B cell (primary cell): ENCODE measurements at regions not wholly inside any gene's neighbourhood (a gene's known extent, or its start where the extent isn't known, plus 50 kb on each side); places are given as distances from the start of the nearest gene placed in this dataset.

Experiments
- ATAC-seq: fragments of 200-7000 bp; cut with Tn5 transposase; one replicate; pipeline ENCODE4 v1.10.0; 2021; ENCODE audit warnings: low read depth, mild to moderate bottlenecking, moderate number of reproducible peaks, moderate library complexity
- CTCF ChIA-PET: fragments of 350-600 bp; sonication (Branson Sonifier 250); formaldehyde crosslinking; loops from one replicate; lab custom pipeline; 2021; ENCODE audit warnings: antibody characterized with exemption, inconsistent platforms; lab: Charles Lee
- POLR2A ChIA-PET: fragments of 350-600 bp; sonication (Branson Sonifier 250); formaldehyde crosslinking; loops from one replicate; lab custom pipeline; 2021; ENCODE audit warnings: antibody characterized with exemption; lab: Charles Lee
- DNase-seq: peaks from one replicate; pipeline ENCODE4 v3.0.0; 2013
- H2AFZ ChIP-seq: 2 replicates; pipeline ENCODE4 v1.6.1; 2012; ENCODE audit warnings: mild to moderate bottlenecking, low read depth, low read length; ENCODE audit not compliant: insufficient read depth, poor library complexity, severe bottlenecking
- H3K27ac ChIP-seq, 2 donors: 1 replicate in 1 of 2; 2 replicates in 1 of 2; pipeline ENCODE4 v1.5.1; 2012 to 2013; ENCODE audit warnings: low read length in 2 of 2, mild to moderate bottlenecking in 2 of 2, moderate library complexity in 1 of 2
- H3K27me3 ChIP-seq, 4 experiments: fragments of 200-600 bp in 1 of 4; sonication (generic) in 1 of 4; replicated peaks in 1 of 4; 1 replicate in 2 of 4; 2 replicates in 2 of 4; pipeline versions ENCODE4 v1.6.1 to v1.7.0; 2013 to 2016; ENCODE audit warnings: low read length in 3 of 4, mild to moderate bottlenecking in 2 of 4, mixed read lengths in 1 of 4, moderate library complexity in 1 of 4; ENCODE audit not compliant: insufficient read depth in 4 of 4, control insufficient read depth in 3 of 4; ENCODE audit errors: control extremely low read depth in 1 of 4
- H3K36me3 ChIP-seq, 2 experiments: replicated peaks in 1 of 2; 1 replicate in 1 of 2; 2 replicates in 1 of 2; pipeline versions ENCODE4 v1.6.1 to v1.7.1; 2013; ENCODE audit warnings: low read length in 1 of 2; ENCODE audit not compliant: insufficient read depth in 2 of 2, control insufficient read depth in 1 of 2; ENCODE audit errors: control extremely low read depth in 1 of 2, extremely low read depth in 1 of 2
- H3K4me1 ChIP-seq, 2 donors: fragments of 200-600 bp in 1 of 2; sonication (generic) in 1 of 2; 1 replicate in 1 of 2; 2 replicates in 1 of 2; pipeline versions ENCODE4 v1.5.1 to v1.6.1; 2013 to 2017; ENCODE audit warnings: low read length in 2 of 2; ENCODE audit not compliant: control insufficient read depth in 2 of 2, insufficient read depth in 2 of 2
- H3K4me2 ChIP-seq: replicated peaks from 2 replicates; pipeline ENCODE3; 2012; ENCODE audit warnings: mild to moderate bottlenecking, low read depth, low read length; ENCODE audit not compliant: poor library complexity, severe bottlenecking
- H3K4me3 ChIP-seq, 5 experiments: fragments of 200-600 bp in 1 of 5; sonication (generic) in 1 of 5; 1 replicate in 3 of 5; 2 replicates in 2 of 5; pipeline versions ENCODE4 v1.5.1 to v1.7.0; 2011 to 2016; ENCODE audit warnings: low read length in 4 of 5, mild to moderate bottlenecking in 4 of 5, low read depth in 2 of 5, control low read depth in 1 of 5, moderate library complexity in 1 of 5; ENCODE audit not compliant: insufficient read depth in 1 of 5; ENCODE audit errors: control extremely low read depth in 1 of 5, extremely low read depth in 1 of 5
- H3K79me2 ChIP-seq: fragments of 200-600 bp; sonication (generic); one replicate; pipeline ENCODE4 v1.6.0; 2016; ENCODE audit warnings: low read length; ENCODE audit not compliant: control insufficient read depth, insufficient read depth
- H3K9ac ChIP-seq: fragments of 200-600 bp; sonication (generic); 2 replicates; pipeline ENCODE4 v1.6.1; 2017; ENCODE audit warnings: mild to moderate bottlenecking, low read length, moderate library complexity
- H3K9me3 ChIP-seq, 3 donors: one replicate each; pipeline versions ENCODE4 v1.6.1 to v1.7.1; 2013; ENCODE audit warnings: low read length in 2 of 3; ENCODE audit not compliant: control insufficient read depth in 2 of 3, insufficient read depth in 1 of 3; ENCODE audit errors: control extremely low read depth in 1 of 3
- H4K20me1 ChIP-seq: 2 replicates; pipeline ENCODE4 v1.6.0; 2012; ENCODE audit warnings: mild to moderate bottlenecking, low read length; ENCODE audit not compliant: insufficient read depth, control insufficient read depth, poor library complexity, severe bottlenecking
- H3K27ac Mint-ChIP-seq: one replicate; pipeline ENCODE4 v1.8.0; 2021; ENCODE audit warnings: mixed read lengths
- H3K27me3 Mint-ChIP-seq: one replicate; pipeline ENCODE4 v1.8.0; 2021; ENCODE audit warnings: mixed read lengths
- H3K4me1 Mint-ChIP-seq: one replicate; pipeline ENCODE4 v1.8.0; 2021; ENCODE audit warnings: mixed read lengths
- H3K4me3 Mint-ChIP-seq: one replicate; pipeline ENCODE4 v1.8.0; 2021; ENCODE audit warnings: mixed read lengths
- H3K9me3 Mint-ChIP-seq: one replicate; pipeline ENCODE4 v1.8.0; 2022; ENCODE audit warnings: mixed read lengths; ENCODE audit not compliant: insufficient read depth
- CTCF ChIP-seq: fragments of 200-600 bp; IDR thresholded peaks from one replicate; pipeline ENCODE4 v1.8.0; 2022; ENCODE audit warnings: antibody characterized with exemption, mild to moderate bottlenecking
- EZH2 ChIP-seq: IDR thresholded peaks from 2 replicates; pipeline ENCODE4 v1.6.1; 2012; ENCODE audit warnings: borderline replicate concordance, low read depth, mild to moderate bottlenecking, moderate library complexity, low read length; ENCODE audit not compliant: insufficient read depth, poor library complexity, severe bottlenecking
- WGBS: methylation state at CpG from one replicate; pipeline ENCODE4 v1.1.5; 2013; ENCODE audit warnings: missing lambda C conversion rate; ENCODE audit not compliant: insufficient coverage; 5-methylcytosine and 5-hydroxymethylcytosine counted together
- intact Hi-C: fragments of 100-400 bp; cut with micrococcal nuclease; formaldehyde crosslinking; loops from one replicate; pipeline ENCODE4 v1.10.0; 2022

- Histone ChIP-seq H3K9me3 (no peaks in the 10 kb centered on the region), H3K27ac (no peak overlapping the region), H2AFZ (no peak overlapping the region), H3K27me3 (peaks cover 0 to 6% (median 6%) of the 10 kb centered on the region in 4 experiments), H3K36me3 (no peaks in the 10 kb centered on the region), H4K20me1 (no peaks in the 10 kb centered on the region), H3K4me1 (no peaks in the 10 kb centered on the region), H3K79me2 (no peaks in the 10 kb centered on the region), H3K4me3 (no peak overlapping the region), H3K9ac (no peak overlapping the region), H3K4me2 (no peak overlapping the region)
- ATAC-seq (no peak), DNase-seq (no peak)
- TF ChIP-seq CTCF (no peak), EZH2 (no peak)
- no peaks in the 10 kb centered on the region for H3K4me1 Mint-ChIP-seq
- no peak overlapping the region for H3K27ac Mint-ChIP-seq
- H3K27me3 Mint-ChIP-seq = peaks cover 20% of the 10 kb centered on the region
- H3K4me3 Mint-ChIP-seq = no peak overlapping the region
- 92% methylated on average over 2 of the region's 4 CpGs for WGBS
- ChIA-PET POLR2A (no interaction called here), CTCF (no interaction called here)
- intact Hi-C loops = no loop called here
- no peaks in the 10 kb centered on the region for H3K9me3 Mint-ChIP-seq
Measured at GRCh38 chr2:226678422-226678821, 121.2 kb downstream of the IRS1 start.

- Histone ChIP-seq H3K4me1 (no peaks in the 10 kb centered on the region), H3K4me3 (no peak overlapping the region), H3K79me2 (no peaks in the 10 kb centered on the region), H3K27ac (no peak overlapping the region), H3K36me3 (no peaks in the 10 kb centered on the region), H3K9me3 (no peaks in the 10 kb centered on the region), H2AFZ (no peak overlapping the region), H3K9ac (no peak overlapping the region), H3K4me2 (no peak overlapping the region), H3K27me3 (peaks cover 0 to 7% (median 6%) of the 10 kb centered on the region in 4 experiments), H4K20me1 (no peaks in the 10 kb centered on the region)
- ChIA-PET CTCF (no interaction called here), POLR2A (no interaction called here)
- no CpG with 5 or more reads among the region's 4 CpGs for WGBS
- ATAC-seq = no peak
- Mint-ChIP-seq H3K4me3 (no peak overlapping the region), H3K9me3 (no peaks in the 10 kb centered on the region), H3K27me3 (peaks cover 27% of the 10 kb centered on the region), H3K27ac (no peak overlapping the region), H3K4me1 (no peaks in the 10 kb centered on the region)
- intact Hi-C loops = no loop called here
- no peak for DNase-seq
- no peak for TF ChIP-seq CTCF
- no peak for TF ChIP-seq EZH2
Measured at GRCh38 chr2:226677080-226677479, 122.5 kb downstream of the IRS1 start.
